ENCODE measurements at regions not wholly inside any gene's neighbourhood (a gene's known extent, or its start where the extent isn't known, plus 50 kb on each side); places are given as distances from the start of the nearest gene placed in this dataset.

GRCh38 chr11:22508665-22509064 is 117.0 kb downstream of the FANCF start:
- TF ChIP-seq CTCF (IDR thresholded peaks at IDR 0.05), result no peak
- ATAC-seq (ENCODE audit: low FRiP score) (no peak), DNase-seq (ENCODE audit: low spot score) (no peak)

GRCh38 chr11:22497474-22497873 is 128.1 kb downstream of the FANCF start:
- no peak for DNase-seq (ENCODE audit: low spot score)
- no peak for ATAC-seq (ENCODE audit: low FRiP score)
- no peak for TF ChIP-seq CTCF (IDR thresholded peaks at IDR 0.05)

- DNase-seq (ENCODE audit: low spot score) (no peak), ATAC-seq (ENCODE audit: low FRiP score) (no peak)
- TF ChIP-seq CTCF (IDR thresholded peaks at IDR 0.05), result no peak
These were observed 133.9 kb downstream of the FANCF start for GRCh38 chr11:22491555-22492225.

- TF ChIP-seq CTCF (IDR thresholded peaks at IDR 0.05), result no peak
- DNase-seq (ENCODE audit: low spot score) (no peak), ATAC-seq (ENCODE audit: low FRiP score) (no peak)
These were observed 142.0 kb downstream of the SLC17A6 start for GRCh38 chr11:22479971-22480720.

GRCh38 chr11:22479208-22479607 is 141.0 kb downstream of the SLC17A6 start:
- TF ChIP-seq CTCF (IDR thresholded peaks at IDR 0.05), result no peak
- DNase-seq (ENCODE audit: low spot score) (no peak), ATAC-seq (ENCODE audit: low FRiP score) (no peak)

GRCh38 chr11:22478169-22478568 is 140.0 kb downstream of the SLC17A6 start:
- no peak for ATAC-seq (ENCODE audit: low FRiP score)
- TF ChIP-seq CTCF (IDR thresholded peaks at IDR 0.05), result no peak
- no peak for DNase-seq (ENCODE audit: low spot score)

- no peak for ATAC-seq (ENCODE audit: low FRiP score)
- TF ChIP-seq CTCF (IDR thresholded peaks at IDR 0.05), result no peak
- no peak for DNase-seq (ENCODE audit: low spot score)
These were observed 139.1 kb downstream of the SLC17A6 start for GRCh38 chr11:22477312-22477711.

Measured in omental fat pad (tissue), 3 donors.